ENCODE measurements at regions not wholly inside any gene's neighbourhood (a gene's known extent, or its start where the extent isn't known, plus 50 kb on each side); places are given as distances from the start of the nearest gene placed in this dataset.

DNA sequence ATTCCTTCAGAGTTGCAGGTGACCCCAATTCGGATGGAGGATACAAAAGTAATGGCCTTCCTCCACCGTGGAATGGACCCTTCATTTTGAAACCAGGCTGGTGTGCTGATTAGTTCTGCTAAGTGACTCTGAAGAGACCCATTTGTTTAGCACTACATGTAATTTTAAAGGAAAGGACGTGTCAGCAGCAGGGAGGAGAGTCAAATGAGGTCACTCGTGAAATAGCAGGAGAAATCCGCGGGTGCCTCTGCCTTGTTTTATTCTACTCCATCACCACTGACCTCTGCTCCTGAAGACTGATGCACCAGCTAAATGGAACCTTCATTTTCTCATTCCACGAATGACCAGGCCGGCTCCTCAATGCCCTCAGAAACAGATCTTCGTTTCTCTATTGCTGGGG lies 589.2 kb downstream of the CDH11 start:
- TF ChIP-seq, protein P1, sequence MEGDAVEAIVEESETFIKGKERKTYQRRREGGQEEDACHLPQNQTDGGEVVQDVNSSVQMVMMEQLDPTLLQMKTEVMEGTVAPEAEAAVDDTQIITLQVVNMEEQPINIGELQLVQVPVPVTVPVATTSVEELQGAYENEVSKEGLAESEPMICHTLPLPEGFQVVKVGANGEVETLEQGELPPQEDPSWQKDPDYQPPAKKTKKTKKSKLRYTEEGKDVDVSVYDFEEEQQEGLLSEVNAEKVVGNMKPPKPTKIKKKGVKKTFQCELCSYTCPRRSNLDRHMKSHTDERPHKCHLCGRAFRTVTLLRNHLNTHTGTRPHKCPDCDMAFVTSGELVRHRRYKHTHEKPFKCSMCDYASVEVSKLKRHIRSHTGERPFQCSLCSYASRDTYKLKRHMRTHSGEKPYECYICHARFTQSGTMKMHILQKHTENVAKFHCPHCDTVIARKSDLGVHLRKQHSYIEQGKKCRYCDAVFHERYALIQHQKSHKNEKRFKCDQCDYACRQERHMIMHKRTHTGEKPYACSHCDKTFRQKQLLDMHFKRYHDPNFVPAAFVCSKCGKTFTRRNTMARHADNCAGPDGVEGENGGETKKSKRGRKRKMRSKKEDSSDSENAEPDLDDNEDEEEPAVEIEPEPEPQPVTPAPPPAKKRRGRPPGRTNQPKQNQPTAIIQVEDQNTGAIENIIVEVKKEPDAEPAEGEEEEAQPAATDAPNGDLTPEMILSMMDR (optimal IDR thresholded peaks at IDR 0.05 in 1 of 3, IDR thresholded peaks at IDR 0.05 in 1 of 3, conservative IDR thresholded peaks at IDR 0.05 in 1 of 3; ENCODE audit: extremely low read depth in 1 of 3, insufficient read depth in 2 of 3, low read length in 3 of 3), result no peak
- TF ChIP-seq EZH2 (IDR thresholded peaks at IDR 0.05; ENCODE audit: low read length), result no peak

Data from keratinocyte (primary cell).